KMS-11 (cell line): ENCODE measurements at regions not wholly inside any gene's neighbourhood (a gene's known extent, or its start where the extent isn't known, plus 50 kb on each side); places are given as distances from the start of the nearest gene placed in this dataset.
"Not testable (repeated sequence)": the region's sequence is repeated elsewhere in the genome, so short reads cannot be mapped to it uniquely, and the experiment has no call there.

Source experiments
- H2AFZ ChIP-seq: fragments of 200-600 bp; sonication (generic); 2 replicates; pipeline ENCODE4 v1.6.1; 2016; ENCODE audit warnings: antibody characterized with exemption, mixed run types, low read depth
- H3K27ac ChIP-seq: fragments of 200-600 bp; sonication (generic); 2 replicates; pipeline ENCODE4 v1.6.1; 2016; ENCODE audit warnings: mild to moderate bottlenecking, mixed run types
- H3K27me3 ChIP-seq: fragments of 200-600 bp; sonication (generic); 2 replicates; pipeline ENCODE4 v1.6.1; 2017; ENCODE audit warnings: mild to moderate bottlenecking, low read depth, mixed run types, moderate library complexity; ENCODE audit not compliant: insufficient read depth
- H3K36me3 ChIP-seq: fragments of 200-600 bp; sonication (generic); 2 replicates; pipeline ENCODE4 v1.6.1; 2017; ENCODE audit warnings: mild to moderate bottlenecking, mixed run types; ENCODE audit not compliant: insufficient read depth
- H3K4me1 ChIP-seq: fragments of 200-600 bp; sonication (generic); 2 replicates; pipeline ENCODE4 v1.6.1; 2016; ENCODE audit warnings: mild to moderate bottlenecking, low read depth, mixed run types; ENCODE audit not compliant: poor library complexity, severe bottlenecking
- H3K4me2 ChIP-seq: fragments of 200-600 bp; sonication (generic); 2 replicates; pipeline ENCODE4 v1.7.0; 2016; ENCODE audit warnings: mild to moderate bottlenecking, mixed run types
- H3K4me3 ChIP-seq: fragments of 200-600 bp; sonication (generic); IDR thresholded peaks from 2 replicates; pipeline ENCODE4 v1.6.1; 2017; ENCODE audit warnings: low read depth, low read length, mixed read lengths; ENCODE audit not compliant: insufficient read depth
- H3K79me2 ChIP-seq: fragments of 200-600 bp; sonication (generic); 2 replicates; pipeline ENCODE4 v1.6.1; 2016; ENCODE audit warnings: low read depth, mixed run types; ENCODE audit not compliant: insufficient read depth
- H3K9ac ChIP-seq: fragments of 200-600 bp; sonication (generic); 2 replicates; pipeline ENCODE4 v1.6.1; 2016; ENCODE audit warnings: mild to moderate bottlenecking, mixed run types
- H4K20me1 ChIP-seq: fragments of 200-600 bp; sonication (generic); 2 replicates; pipeline ENCODE4 v1.6.1; 2016; ENCODE audit warnings: mild to moderate bottlenecking, mixed run types; ENCODE audit not compliant: insufficient read depth
- TF ChIP-seq, protein P1 (sequence below): fragments of 200-600 bp; sonication (generic); conservative IDR thresholded peaks from 2 replicates; pipeline ENCODE4 v1.6.1; 2017; ENCODE audit warnings: low read depth, mild to moderate bottlenecking, antibody characterized with exemption, low read length, moderate library complexity, mixed read lengths

DNA sequence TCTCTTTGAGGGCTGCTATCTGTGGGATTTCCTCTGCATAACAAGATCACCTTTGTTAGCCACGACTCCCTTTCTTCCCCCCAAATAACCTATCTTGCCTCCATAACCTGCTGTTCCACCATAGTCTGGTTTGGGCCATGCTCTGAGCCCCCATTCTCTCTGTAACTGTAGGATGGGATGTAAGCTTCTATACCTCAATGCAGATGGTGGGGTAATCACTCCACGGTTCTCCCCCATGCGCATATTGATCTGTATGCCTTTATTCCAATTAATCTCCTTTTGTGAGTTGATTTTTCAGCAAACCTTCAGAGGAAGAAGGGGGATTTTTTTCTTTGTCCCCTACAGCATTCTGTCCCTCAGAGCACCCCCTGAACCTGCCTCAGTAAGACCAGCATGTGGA lies 170.1 kb upstream of the IRF2BP2 start:
- H3K27ac ChIP-seq = no peak overlapping the region
- no peaks in the 10 kb centered on the region for H4K20me1 ChIP-seq
- no peak overlapping the region for H3K9ac ChIP-seq
- no peaks in the 10 kb centered on the region for H3K36me3 ChIP-seq
- no peaks in the 10 kb centered on the region for H3K4me1 ChIP-seq
- H3K4me2 ChIP-seq = no peak overlapping the region
- H2AFZ ChIP-seq = no peak overlapping the region
- no peak overlapping the region for H3K4me3 ChIP-seq
- peaks cover 49% of the 10 kb centered on the region for H3K27me3 ChIP-seq
- no peaks in the 10 kb centered on the region for H3K79me2 ChIP-seq
- TF ChIP-seq, protein P1, sequence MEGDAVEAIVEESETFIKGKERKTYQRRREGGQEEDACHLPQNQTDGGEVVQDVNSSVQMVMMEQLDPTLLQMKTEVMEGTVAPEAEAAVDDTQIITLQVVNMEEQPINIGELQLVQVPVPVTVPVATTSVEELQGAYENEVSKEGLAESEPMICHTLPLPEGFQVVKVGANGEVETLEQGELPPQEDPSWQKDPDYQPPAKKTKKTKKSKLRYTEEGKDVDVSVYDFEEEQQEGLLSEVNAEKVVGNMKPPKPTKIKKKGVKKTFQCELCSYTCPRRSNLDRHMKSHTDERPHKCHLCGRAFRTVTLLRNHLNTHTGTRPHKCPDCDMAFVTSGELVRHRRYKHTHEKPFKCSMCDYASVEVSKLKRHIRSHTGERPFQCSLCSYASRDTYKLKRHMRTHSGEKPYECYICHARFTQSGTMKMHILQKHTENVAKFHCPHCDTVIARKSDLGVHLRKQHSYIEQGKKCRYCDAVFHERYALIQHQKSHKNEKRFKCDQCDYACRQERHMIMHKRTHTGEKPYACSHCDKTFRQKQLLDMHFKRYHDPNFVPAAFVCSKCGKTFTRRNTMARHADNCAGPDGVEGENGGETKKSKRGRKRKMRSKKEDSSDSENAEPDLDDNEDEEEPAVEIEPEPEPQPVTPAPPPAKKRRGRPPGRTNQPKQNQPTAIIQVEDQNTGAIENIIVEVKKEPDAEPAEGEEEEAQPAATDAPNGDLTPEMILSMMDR = no peak

DNA sequence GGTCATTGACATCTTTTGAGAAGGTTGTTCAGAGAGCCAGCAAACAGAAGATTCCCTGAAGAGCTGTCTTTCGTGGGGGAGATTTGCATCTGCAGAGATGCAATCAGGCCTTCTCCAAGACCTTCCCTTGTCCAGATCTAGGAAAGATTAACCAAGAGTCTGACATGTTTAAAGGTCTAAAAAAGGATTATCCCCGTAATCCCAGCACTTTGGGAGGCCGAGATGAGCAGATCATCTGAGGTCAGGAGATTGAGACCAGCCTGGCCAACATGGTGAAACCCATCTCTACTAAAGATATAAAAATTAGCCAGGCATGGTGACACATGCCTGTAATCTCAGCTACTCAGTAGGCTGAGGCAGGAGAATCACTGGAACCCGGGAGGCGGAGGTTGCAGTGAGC lies 169.6 kb upstream of the IRF2BP2 start:
- H3K27me3 ChIP-seq = peaks cover 49% of the 10 kb centered on the region

DNA sequence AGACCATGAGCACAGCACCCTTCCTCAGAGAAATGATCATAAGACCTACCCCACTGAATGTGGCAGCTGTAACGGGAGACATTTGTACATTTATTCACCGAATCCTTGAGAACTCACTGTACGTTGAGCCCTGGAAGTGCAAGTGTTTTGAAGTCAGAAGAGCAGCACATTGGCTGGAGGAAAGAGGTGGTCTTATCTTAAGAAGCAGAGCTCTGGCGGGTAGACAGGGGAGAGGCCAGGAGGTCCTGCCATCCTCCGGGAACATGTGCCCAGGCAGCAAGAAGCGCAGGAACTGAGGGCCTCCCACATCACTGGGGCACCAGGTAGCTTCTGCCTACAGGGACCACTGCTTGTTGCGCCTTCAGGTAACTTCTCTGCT lies 169.2 kb upstream of the IRF2BP2 start:
- Histone ChIP-seq H3K4me1 (no peaks in the 10 kb centered on the region), H3K36me3 (no peaks in the 10 kb centered on the region), H3K79me2 (no peaks in the 10 kb centered on the region), H2AFZ (no peak overlapping the region), H4K20me1 (no peaks in the 10 kb centered on the region), H3K27ac (no peak overlapping the region), H3K4me2 (no peak overlapping the region), H3K9ac (no peak overlapping the region), H3K27me3 (peaks cover 49% of the 10 kb centered on the region), H3K4me3 (no peak overlapping the region)
- TF ChIP-seq, protein P1 = no peak

More for the DNA sequence above, 169.6 kb upstream of the IRF2BP2 start:
- not testable (repeated sequence) for H4K20me1 ChIP-seq, H3K79me2 ChIP-seq, H3K27ac ChIP-seq, H2AFZ ChIP-seq, H3K4me2 ChIP-seq, H3K36me3 ChIP-seq, H3K4me3 ChIP-seq, H3K4me1 ChIP-seq, H3K9ac ChIP-seq

DNA sequence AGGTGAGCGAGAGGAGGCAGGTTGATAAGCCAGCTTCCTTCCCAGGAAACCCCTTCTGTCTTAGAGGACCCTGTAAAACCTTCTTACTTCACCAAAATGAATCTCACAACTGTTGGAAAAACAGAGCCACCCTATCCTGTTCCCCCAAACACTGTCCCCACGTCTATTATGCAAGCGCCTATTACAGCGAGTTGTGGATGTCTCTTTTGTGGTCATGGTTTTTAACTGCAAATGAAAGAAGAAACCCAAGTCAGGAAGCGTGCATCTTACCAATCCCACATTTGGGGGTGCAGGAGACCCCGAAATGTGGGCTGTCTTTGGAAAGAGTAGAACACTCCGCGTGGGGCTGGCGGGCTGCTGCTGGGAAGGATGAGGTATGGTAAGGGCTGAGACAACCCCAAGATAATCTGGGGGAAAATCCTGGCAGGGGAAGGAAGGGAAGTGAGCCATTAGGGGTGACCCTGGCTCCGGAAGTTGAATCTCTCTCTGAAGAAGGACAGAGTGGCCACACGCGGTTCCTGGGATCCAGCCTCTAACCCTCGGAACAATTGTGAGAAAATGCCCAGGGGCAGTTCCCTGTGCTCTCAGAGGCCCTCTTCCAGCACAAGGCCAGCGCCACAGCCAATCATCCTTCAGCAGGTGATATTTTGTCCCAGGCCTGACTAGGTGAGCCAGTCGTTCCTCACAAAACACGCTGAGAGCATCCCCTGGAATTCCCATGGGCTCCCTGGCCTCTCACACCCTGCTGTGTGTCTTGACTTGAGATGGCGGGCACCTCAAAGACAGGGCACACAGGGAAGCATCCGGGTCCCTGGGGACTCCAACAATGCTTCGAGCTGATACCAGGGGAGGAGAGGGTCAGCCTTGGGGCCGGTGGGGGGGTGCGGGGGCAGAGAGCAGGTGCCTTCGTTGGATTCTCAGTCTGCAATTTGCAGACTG lies 168.5 kb upstream of the IRF2BP2 start:
- H3K9ac ChIP-seq = no peak overlapping the region
- H4K20me1 ChIP-seq = no peaks in the 10 kb centered on the region
- H3K4me1 ChIP-seq = peaks cover 6% of the 10 kb centered on the region
- H3K79me2 ChIP-seq = no peaks in the 10 kb centered on the region
- no peak overlapping the region for H3K4me2 ChIP-seq
- H3K27me3 ChIP-seq = peaks cover 49% of the 10 kb centered on the region
- no peak overlapping the region for H3K27ac ChIP-seq
- H3K36me3 ChIP-seq = no peaks in the 10 kb centered on the region
- H3K4me3 ChIP-seq = no peak overlapping the region
- TF ChIP-seq, protein P1 = no peak
- no peak overlapping the region for H2AFZ ChIP-seq

DNA sequence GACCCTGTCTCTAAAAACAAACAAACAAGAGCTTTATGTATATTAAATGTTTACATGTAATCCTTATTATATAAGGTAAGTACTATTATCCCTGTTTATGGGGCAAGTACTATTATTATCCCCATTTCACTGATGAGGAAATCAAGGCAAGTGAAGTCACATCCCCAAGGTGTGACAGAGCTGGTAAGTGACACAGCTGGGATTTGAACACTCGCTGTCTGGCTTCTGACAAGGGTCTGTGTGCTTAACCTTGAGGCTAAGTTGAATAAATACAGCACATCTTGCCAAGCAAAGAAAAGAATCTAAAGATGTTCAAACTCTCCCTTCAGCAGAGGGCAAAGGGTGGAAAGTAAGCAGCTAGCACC lies 167.9 kb upstream of the IRF2BP2 start:
- Histone ChIP-seq H2AFZ (no peak overlapping the region), H3K4me1 (peaks cover 9% of the 10 kb centered on the region), H3K36me3 (no peaks in the 10 kb centered on the region), H3K79me2 (no peaks in the 10 kb centered on the region), H3K4me2 (no peak overlapping the region), H3K27me3 (peaks cover 48% of the 10 kb centered on the region), H3K4me3 (no peak overlapping the region), H3K27ac (no peak overlapping the region), H3K9ac (no peak overlapping the region), H4K20me1 (no peaks in the 10 kb centered on the region)
- TF ChIP-seq, protein P1 = no peak
